Fibroblast of villous mesenchyme (primary cell): ENCODE measurements at regions not wholly inside any gene's neighbourhood (a gene's known extent, or its start where the extent isn't known, plus 50 kb on each side); places are given as distances from the start of the nearest gene placed in this dataset.
"Not testable (repeated sequence)": the region's sequence is repeated elsewhere in the genome, so short reads cannot be mapped to it uniquely, and the experiment has no call there.

Experiments
- DNase-seq: peaks from one replicate; pipeline ENCODE4 v3.0.0-alpha.2; 2010; ENCODE audit warnings: low read depth
- H3K4me3 ChIP-seq: 2 replicates; pipeline ENCODE4 v1.5.1; 2011; ENCODE audit warnings: low read depth, mild to moderate bottlenecking, low read length
- CTCF ChIP-seq: IDR thresholded peaks from 2 replicates; pipeline ENCODE4 v1.5.1; 2012; ENCODE audit warnings: low read depth, mild to moderate bottlenecking, low read length; ENCODE audit not compliant: insufficient read depth

- no peak for TF ChIP-seq CTCF
- DNase-seq, result peak; percentile 67
- H3K4me3 ChIP-seq, result no peak overlapping the region
Observed at GRCh38 chr20:40868551-40869217, 159.9 kb upstream of the TOP1 start.

- TF ChIP-seq CTCF, result no peak
- H3K4me3 ChIP-seq, result no peak overlapping the region
- DNase-seq, result no peak
Observed at GRCh38 chr20:40869218-40870147, 159.1 kb upstream of the TOP1 start.

GRCh38 chr20:40875116-40876085, 153.2 kb upstream of the TOP1 start:
- no peak for DNase-seq
- H3K4me3 ChIP-seq, result no peak overlapping the region
- no peak for TF ChIP-seq CTCF

GRCh38 chr20:40878099-40878498, 150.5 kb upstream of the TOP1 start:
- not testable (repeated sequence) for DNase-seq, H3K4me3 ChIP-seq

GRCh38 chr20:40880063-40880728, 148.4 kb upstream of the TOP1 start:
- no peak overlapping the region for H3K4me3 ChIP-seq
- no peak for TF ChIP-seq CTCF
- no peak for DNase-seq

GRCh38 chr20:40880729-40881109, 147.9 kb upstream of the TOP1 start:
- no peak for TF ChIP-seq CTCF
- H3K4me3 ChIP-seq, result no peak overlapping the region
- no peak for DNase-seq
